GM23338 (cell line): ENCODE measurements at regions not wholly inside any gene's neighbourhood (a gene's known extent, or its start where the extent isn't known, plus 50 kb on each side); places are given as distances from the start of the nearest gene placed in this dataset.

ENCODE experiments used
- ATAC-seq: fragments of 200-7000 bp; cut with Tn5 transposase; 3 replicates; pipeline ENCODE4 v1.9.1; 2020
- DNase-seq: peaks from one replicate; pipeline ENCODE4 v3.0.0-alpha.2; 2015; ENCODE audit warnings: low spot score
- H2AFZ ChIP-seq: fragments of 200-600 bp; sonication (generic); 2 replicates; pipeline ENCODE4 v1.8.0; 2016; ENCODE audit warnings: antibody characterized with exemption, mild to moderate bottlenecking, moderate library complexity
- H3F3A ChIP-seq: fragments of 200-600 bp; sonication (generic); replicated peaks from 2 replicates; pipeline ENCODE4 v1.8.0; 2017; ENCODE audit warnings: antibody characterized with exemption, mixed run types, low read depth
- H3K27ac ChIP-seq: fragments of 200-600 bp; sonication (generic); 2 replicates; pipeline ENCODE4 v1.6.1; 2016; ENCODE audit warnings: low read depth
- H3K27me3 ChIP-seq: fragments of 200-600 bp; sonication (generic); 2 replicates; pipeline ENCODE4 v1.8.0; 2016; ENCODE audit warnings: mild to moderate bottlenecking, mixed run types, moderate library complexity; ENCODE audit not compliant: insufficient read depth
- H3K36me3 ChIP-seq: fragments of 200-600 bp; sonication (generic); 2 replicates; pipeline ENCODE4 v1.8.0; 2016; ENCODE audit warnings: mild to moderate bottlenecking; ENCODE audit not compliant: insufficient read depth
- H3K4me1 ChIP-seq: fragments of 200-600 bp; sonication (generic); 2 replicates; pipeline ENCODE4 v1.8.0; 2016; ENCODE audit warnings: mild to moderate bottlenecking, moderate library complexity; ENCODE audit not compliant: insufficient read depth
- H3K4me2 ChIP-seq: fragments of 200-600 bp; sonication (generic); 2 replicates; pipeline ENCODE4 v1.7.1; 2017; ENCODE audit warnings: mixed run types
- H3K4me3 ChIP-seq: fragments of 200-600 bp; sonication (generic); 2 replicates; pipeline ENCODE4 v1.6.1; 2016; ENCODE audit warnings: mixed run types
- H3K79me2 ChIP-seq: fragments of 200-600 bp; sonication (generic); replicated peaks from 2 replicates; pipeline ENCODE4 v1.8.0; 2017; ENCODE audit warnings: mild to moderate bottlenecking; ENCODE audit not compliant: insufficient read depth
- H3K9me2 ChIP-seq: fragments of 200-600 bp; sonication (generic); 2 replicates; pipeline ENCODE4 v1.8.0; 2017; ENCODE audit not compliant: insufficient read depth
- H4K20me1 ChIP-seq: fragments of 200-600 bp; sonication (generic); replicated peaks from 2 replicates; pipeline ENCODE4 v1.8.0; 2017; ENCODE audit warnings: mild to moderate bottlenecking; ENCODE audit not compliant: insufficient read depth
- H3K27ac Mint-ChIP-seq: 2 replicates; pipeline ENCODE4 v1.8.0; 2020; ENCODE audit warnings: inconsistent platforms, mild to moderate bottlenecking, moderate library complexity, mixed read lengths
- H3K27me3 Mint-ChIP-seq: 3 replicates; pipeline ENCODE4 v1.8.0; 2022; ENCODE audit warnings: low read depth, mild to moderate bottlenecking, moderate library complexity, mixed read lengths, inconsistent platforms; ENCODE audit not compliant: insufficient read depth, poor library complexity
- H3K36me3 Mint-ChIP-seq: 3 replicates; pipeline ENCODE4 v1.8.0; 2021; ENCODE audit warnings: low read depth, mild to moderate bottlenecking, inconsistent platforms, moderate library complexity, mixed read lengths
- H3K4me1 Mint-ChIP-seq: 3 replicates; pipeline ENCODE4 v1.8.0; 2020; ENCODE audit warnings: mild to moderate bottlenecking, inconsistent platforms, mixed read lengths
- H3K4me3 Mint-ChIP-seq: 3 replicates; pipeline ENCODE4 v1.8.0; 2021; ENCODE audit warnings: moderate library complexity, mild to moderate bottlenecking, inconsistent platforms, mixed read lengths
- H3K9me3 Mint-ChIP-seq: 3 replicates; pipeline ENCODE4 v1.8.0; 2020; ENCODE audit warnings: moderate library complexity, mild to moderate bottlenecking, inconsistent platforms, mixed read lengths
- CREB1 ChIP-seq: fragments of 250-450 bp; sonication (Bioruptor Pico); IDR thresholded peaks from 2 replicates; pipeline ENCODE4 v1.5.0; 2020; ENCODE audit warnings: low read depth, mild to moderate bottlenecking, moderate library complexity
- EZH2 ChIP-seq: fragments of 200-600 bp; sonication (generic); IDR thresholded peaks from one replicate; pipeline ENCODE4 v1.8.0; 2017; ENCODE audit warnings: antibody characterized with exemption, mild to moderate bottlenecking, low read depth; ENCODE audit not compliant: unreplicated experiment
- TF ChIP-seq, protein P1 (sequence below): IDR thresholded peaks from one replicate; pipeline ENCODE4 v1.6.1; 2018; ENCODE audit warnings: antibody characterized with exemption; ENCODE audit not compliant: unreplicated experiment
- TF ChIP-seq, protein P2 (sequence below): fragments of 250-450 bp; sonication (Bioruptor Pico); IDR thresholded peaks from 2 replicates; pipeline ENCODE4 v1.5.0; 2020; ENCODE audit warnings: mild to moderate bottlenecking, moderate library complexity

DNA sequence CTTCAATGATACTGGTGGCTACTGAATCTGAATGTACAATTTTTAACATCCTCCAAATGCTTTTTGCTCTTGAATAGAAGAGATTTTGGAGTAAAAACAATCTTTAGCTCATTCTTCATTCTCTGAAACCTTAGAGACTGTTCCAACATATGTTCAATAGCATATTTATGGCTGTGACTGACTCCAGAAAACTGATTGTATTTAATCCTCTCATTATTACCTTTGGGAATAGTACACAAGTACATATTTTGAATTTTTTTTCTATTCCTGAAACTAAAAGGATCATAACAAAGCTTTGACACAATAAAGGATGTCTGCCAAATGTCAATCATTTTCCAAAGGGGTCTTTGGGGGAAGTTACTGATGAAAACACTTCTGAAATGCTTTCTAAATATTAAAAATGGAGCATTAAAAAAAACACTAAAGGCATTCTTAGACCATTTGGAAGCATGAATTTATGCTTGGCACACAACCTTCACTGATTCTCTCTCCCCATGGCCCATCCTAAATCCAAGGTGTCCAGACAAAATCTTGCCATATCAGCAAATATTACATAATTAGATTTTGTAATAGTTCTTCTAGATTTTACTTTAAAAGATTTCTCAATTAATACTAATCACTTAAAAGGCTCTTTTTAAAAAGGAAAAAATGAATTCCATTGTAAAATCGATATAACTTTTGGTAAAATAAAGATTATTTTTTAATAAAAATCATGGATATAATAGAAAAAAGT is 936.8 kb downstream of the EPHA3 start (continued):
- TF ChIP-seq, protein P1, sequence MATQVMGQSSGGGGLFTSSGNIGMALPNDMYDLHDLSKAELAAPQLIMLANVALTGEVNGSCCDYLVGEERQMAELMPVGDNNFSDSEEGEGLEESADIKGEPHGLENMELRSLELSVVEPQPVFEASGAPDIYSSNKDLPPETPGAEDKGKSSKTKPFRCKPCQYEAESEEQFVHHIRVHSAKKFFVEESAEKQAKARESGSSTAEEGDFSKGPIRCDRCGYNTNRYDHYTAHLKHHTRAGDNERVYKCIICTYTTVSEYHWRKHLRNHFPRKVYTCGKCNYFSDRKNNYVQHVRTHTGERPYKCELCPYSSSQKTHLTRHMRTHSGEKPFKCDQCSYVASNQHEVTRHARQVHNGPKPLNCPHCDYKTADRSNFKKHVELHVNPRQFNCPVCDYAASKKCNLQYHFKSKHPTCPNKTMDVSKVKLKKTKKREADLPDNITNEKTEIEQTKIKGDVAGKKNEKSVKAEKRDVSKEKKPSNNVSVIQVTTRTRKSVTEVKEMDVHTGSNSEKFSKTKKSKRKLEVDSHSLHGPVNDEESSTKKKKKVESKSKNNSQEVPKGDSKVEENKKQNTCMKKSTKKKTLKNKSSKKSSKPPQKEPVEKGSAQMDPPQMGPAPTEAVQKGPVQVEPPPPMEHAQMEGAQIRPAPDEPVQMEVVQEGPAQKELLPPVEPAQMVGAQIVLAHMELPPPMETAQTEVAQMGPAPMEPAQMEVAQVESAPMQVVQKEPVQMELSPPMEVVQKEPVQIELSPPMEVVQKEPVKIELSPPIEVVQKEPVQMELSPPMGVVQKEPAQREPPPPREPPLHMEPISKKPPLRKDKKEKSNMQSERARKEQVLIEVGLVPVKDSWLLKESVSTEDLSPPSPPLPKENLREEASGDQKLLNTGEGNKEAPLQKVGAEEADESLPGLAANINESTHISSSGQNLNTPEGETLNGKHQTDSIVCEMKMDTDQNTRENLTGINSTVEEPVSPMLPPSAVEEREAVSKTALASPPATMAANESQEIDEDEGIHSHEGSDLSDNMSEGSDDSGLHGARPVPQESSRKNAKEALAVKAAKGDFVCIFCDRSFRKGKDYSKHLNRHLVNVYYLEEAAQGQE, result no peak
- TF ChIP-seq, protein P2, sequence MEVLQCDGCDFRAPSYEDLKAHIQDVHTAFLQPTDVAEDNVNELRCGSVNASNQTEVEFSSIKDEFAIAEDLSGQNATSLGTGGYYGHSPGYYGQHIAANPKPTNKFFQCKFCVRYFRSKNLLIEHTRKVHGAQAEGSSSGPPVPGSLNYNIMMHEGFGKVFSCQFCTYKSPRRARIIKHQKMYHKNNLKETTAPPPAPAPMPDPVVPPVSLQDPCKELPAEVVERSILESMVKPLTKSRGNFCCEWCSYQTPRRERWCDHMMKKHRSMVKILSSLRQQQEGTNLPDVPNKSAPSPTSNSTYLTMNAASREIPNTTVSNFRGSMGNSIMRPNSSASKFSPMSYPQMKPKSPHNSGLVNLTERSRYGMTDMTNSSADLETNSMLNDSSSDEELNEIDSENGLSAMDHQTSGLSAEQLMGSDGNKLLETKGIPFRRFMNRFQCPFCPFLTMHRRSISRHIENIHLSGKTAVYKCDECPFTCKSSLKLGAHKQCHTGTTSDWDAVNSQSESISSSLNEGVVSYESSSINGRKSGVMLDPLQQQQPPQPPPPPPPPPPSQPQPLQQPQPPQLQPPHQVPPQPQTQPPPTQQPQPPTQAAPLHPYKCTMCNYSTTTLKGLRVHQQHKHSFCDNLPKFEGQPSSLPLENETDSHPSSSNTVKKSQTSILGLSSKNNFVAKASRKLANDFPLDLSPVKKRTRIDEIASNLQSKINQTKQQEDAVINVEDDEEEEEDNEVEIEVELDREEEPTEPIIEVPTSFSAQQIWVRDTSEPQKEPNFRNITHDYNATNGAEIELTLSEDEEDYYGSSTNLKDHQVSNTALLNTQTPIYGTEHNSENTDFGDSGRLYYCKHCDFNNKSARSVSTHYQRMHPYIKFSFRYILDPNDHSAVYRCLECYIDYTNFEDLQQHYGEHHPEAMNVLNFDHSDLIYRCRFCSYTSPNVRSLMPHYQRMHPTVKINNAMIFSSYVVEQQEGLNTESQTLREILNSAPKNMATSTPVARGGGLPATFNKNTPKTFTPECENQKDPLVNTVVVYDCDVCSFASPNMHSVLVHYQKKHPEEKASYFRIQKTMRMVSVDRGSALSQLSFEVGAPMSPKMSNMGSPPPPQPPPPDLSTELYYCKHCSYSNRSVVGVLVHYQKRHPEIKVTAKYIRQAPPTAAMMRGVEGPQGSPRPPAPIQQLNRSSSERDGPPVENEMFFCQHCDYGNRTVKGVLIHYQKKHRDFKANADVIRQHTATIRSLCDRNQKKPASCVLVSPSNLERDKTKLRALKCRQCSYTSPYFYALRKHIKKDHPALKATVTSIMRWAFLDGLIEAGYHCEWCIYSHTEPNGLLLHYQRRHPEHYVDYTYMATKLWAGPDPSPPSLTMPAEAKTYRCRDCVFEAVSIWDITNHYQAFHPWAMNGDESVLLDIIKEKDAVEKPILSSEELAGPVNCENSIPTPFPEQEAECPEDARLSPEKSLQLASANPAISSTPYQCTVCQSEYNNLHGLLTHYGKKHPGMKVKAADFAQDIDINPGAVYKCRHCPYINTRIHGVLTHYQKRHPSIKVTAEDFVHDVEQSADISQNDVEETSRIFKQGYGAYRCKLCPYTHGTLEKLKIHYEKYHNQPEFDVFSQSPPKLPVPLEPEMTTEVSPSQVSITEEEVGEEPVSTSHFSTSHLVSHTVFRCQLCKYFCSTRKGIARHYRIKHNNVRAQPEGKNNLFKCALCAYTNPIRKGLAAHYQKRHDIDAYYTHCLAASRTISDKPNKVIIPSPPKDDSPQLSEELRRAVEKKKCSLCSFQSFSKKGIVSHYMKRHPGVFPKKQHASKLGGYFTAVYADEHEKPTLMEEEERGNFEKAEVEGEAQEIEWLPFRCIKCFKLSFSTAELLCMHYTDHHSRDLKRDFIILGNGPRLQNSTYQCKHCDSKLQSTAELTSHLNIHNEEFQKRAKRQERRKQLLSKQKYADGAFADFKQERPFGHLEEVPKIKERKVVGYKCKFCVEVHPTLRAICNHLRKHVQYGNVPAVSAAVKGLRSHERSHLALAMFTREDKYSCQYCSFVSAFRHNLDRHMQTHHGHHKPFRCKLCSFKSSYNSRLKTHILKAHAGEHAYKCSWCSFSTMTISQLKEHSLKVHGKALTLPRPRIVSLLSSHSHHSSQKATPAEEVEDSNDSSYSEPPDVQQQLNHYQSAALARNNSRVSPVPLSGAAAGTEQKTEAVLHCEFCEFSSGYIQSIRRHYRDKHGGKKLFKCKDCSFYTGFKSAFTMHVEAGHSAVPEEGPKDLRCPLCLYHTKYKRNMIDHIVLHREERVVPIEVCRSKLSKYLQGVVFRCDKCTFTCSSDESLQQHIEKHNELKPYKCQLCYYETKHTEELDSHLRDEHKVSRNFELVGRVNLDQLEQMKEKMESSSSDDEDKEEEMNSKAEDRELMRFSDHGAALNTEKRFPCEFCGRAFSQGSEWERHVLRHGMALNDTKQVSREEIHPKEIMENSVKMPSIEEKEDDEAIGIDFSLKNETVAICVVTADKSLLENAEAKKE (CRISPR knock-in tag), result no peak
- TF ChIP-seq EZH2, result no peak

DNA sequence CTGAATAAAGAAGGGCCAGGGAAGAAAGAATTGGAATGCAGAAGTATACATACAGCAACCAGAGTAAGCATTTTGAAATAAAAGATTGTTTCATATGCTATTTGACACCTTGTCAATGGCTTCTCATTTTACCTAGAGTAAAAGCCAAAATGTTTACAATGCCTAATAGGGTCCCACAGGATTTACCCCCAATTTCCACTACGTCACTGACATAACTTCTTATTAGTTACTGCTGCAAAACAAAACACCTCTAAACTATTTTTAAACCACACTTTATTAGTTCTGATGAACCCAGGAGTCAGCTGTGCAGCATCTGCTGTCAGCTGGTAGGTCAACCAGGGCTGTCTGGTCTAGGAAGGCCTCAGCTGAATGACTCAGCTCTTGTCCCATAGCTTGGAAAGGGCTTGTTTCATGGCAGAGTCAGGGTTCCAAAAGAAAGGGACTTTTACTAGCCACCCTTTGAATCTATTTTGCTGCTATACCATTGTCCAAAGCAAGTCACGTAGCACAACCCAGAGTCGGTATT is 945.1 kb downstream of the EPHA3 start:
- no peaks in the 10 kb centered on the region for H3K27me3 ChIP-seq
- no peak overlapping the region for H3K4me3 Mint-ChIP-seq
- H3K36me3 Mint-ChIP-seq, result peaks cover 3% of the 10 kb centered on the region; the same call in 1 of the 3 replicates
- no peak overlapping the region for H3K4me3 ChIP-seq
- no peaks in the 10 kb centered on the region for H3K9me2 ChIP-seq
- peaks cover 6% of the 10 kb centered on the region; the same call in 2 of the 3 replicates for H3K9me3 Mint-ChIP-seq
- no peaks in the 10 kb centered on the region for H3K79me2 ChIP-seq
- no peak overlapping the region for H3K27ac Mint-ChIP-seq
- no peak for DNase-seq
- H3K4me1 Mint-ChIP-seq, result peaks cover 4% of the 10 kb centered on the region
- H3K4me2 ChIP-seq, result no peak overlapping the region
- H3F3A ChIP-seq, result no peaks in the 10 kb centered on the region
- H3K27me3 Mint-ChIP-seq, result no peaks in the 10 kb centered on the region
- no peak for ATAC-seq
- H2AFZ ChIP-seq, result peak overlapping the region; percentile 63; the same call in 1 of the 2 replicates
- H3K27ac ChIP-seq, result no peak overlapping the region
- no peaks in the 10 kb centered on the region for H3K36me3 ChIP-seq
- H4K20me1 ChIP-seq, result no peaks in the 10 kb centered on the region
- no peaks in the 10 kb centered on the region for H3K4me1 ChIP-seq
- TF ChIP-seq CREB1, result no peak
- TF ChIP-seq, protein P2 (CRISPR knock-in tag), result no peak
